ENCODE measurements at regions not wholly inside any gene's neighbourhood (a gene's known extent, or its start where the extent isn't known, plus 50 kb on each side); places are given as distances from the start of the nearest gene placed in this dataset.

GRCh38 chr5:153086486-153086885 lies 404.0 kb upstream of the GRIA1 start:
- no peak for TF ChIP-seq POLR2AphosphoS5 (IDR thresholded peaks at IDR 0.05; ENCODE audit: borderline replicate concordance, low read depth, low read length)
- no peak for TF ChIP-seq EZH2 (IDR thresholded peaks at IDR 0.05)
- TF ChIP-seq FOXP2 (optimal IDR thresholded peaks at IDR 0.05; ENCODE audit: control extremely low read depth, extremely low read length, insufficient read depth) = no peak

Data from SK-N-MC (cell line).